OCI-LY3 (cell line): ENCODE measurements at regions not wholly inside any gene's neighbourhood (a gene's known extent, or its start where the extent isn't known, plus 50 kb on each side); places are given as distances from the start of the nearest gene placed in this dataset.
A peak's percentile ranks its signal among the peaks of the same experiment; 100 is the strongest.

ENCODE experiments used
- H2AFZ ChIP-seq: fragments of 200-600, 300-600 bp; shearing (Covaris generic); 2 replicates; pipeline ENCODE4 v1.6.0; 2014; ENCODE audit warnings: antibody characterized with exemption, low read depth, low read length
- H3K27ac ChIP-seq: fragments of 200-600, 300-600 bp; sonication (generic); 2 replicates; pipeline ENCODE4 v1.5.1; 2014; ENCODE audit warnings: mild to moderate bottlenecking, low read length, moderate library complexity, mixed read lengths
- H3K27me3 ChIP-seq: fragments of 200-600, 300-600 bp; sonication (generic); 2 replicates; pipeline ENCODE4 v1.6.1; 2014; ENCODE audit warnings: low read depth, low read length, mixed read lengths
- H3K36me3 ChIP-seq: fragments of 200-600, 300-600 bp; sonication (generic); replicated peaks from 2 replicates; pipeline ENCODE3; 2014; ENCODE audit warnings: low read depth, low read length, mixed read lengths
- H3K4me1 ChIP-seq: fragments of 300-600, 200-600 bp; sonication (generic); 2 replicates; pipeline ENCODE4 v1.6.1; 2014; ENCODE audit warnings: low read length, mixed read lengths
- H3K4me2 ChIP-seq: fragments of 200-600, 300-600 bp; sonication (generic); 2 replicates; pipeline ENCODE4 v1.6.1; 2014; ENCODE audit warnings: low read length, mixed read lengths
- H3K4me3 ChIP-seq: fragments of 300-600, 200-600 bp; sonication (generic); 2 replicates; pipeline ENCODE4 v1.5.1; 2014; ENCODE audit warnings: antibody characterized with exemption, mild to moderate bottlenecking, low read length, moderate library complexity
- H3K79me2 ChIP-seq: fragments of 300-600, 200-600 bp; shearing (Covaris generic); 2 replicates; pipeline ENCODE4 v1.6.1; 2014; ENCODE audit warnings: mild to moderate bottlenecking, low read length, mixed read lengths
- H3K9ac ChIP-seq: fragments of 300-600, 200-600 bp; shearing (Covaris generic); 2 replicates; pipeline ENCODE4 v1.6.0; 2014; ENCODE audit warnings: mild to moderate bottlenecking, low read length, moderate library complexity
- H3K9me3 ChIP-seq: fragments of 200-600, 300-600 bp; shearing (Covaris generic); 2 replicates; pipeline ENCODE4 v1.6.1; 2014; ENCODE audit warnings: low read length, mixed read lengths; ENCODE audit not compliant: insufficient read depth
- H4K20me1 ChIP-seq: fragments of 200-600, 300-600 bp; sonication (generic); 2 replicates; pipeline ENCODE4 v1.6.1; 2016; ENCODE audit warnings: low read length, mixed read lengths; ENCODE audit not compliant: insufficient read depth
- EZH2phosphoT487 ChIP-seq: fragments of 200-600 bp; shearing (Covaris generic); IDR thresholded peaks from 2 replicates; pipeline ENCODE4 v1.6.1; 2018; ENCODE audit warnings: antibody characterized with exemption, mixed run types, low read depth
- TF ChIP-seq, protein P1 (sequence below): fragments of 200-600, 300-600 bp; sonication (generic); IDR thresholded peaks from 2 replicates; pipeline ENCODE4 v1.5.1; 2014; ENCODE audit warnings: antibody characterized with exemption, low read length, low read depth

DNA sequence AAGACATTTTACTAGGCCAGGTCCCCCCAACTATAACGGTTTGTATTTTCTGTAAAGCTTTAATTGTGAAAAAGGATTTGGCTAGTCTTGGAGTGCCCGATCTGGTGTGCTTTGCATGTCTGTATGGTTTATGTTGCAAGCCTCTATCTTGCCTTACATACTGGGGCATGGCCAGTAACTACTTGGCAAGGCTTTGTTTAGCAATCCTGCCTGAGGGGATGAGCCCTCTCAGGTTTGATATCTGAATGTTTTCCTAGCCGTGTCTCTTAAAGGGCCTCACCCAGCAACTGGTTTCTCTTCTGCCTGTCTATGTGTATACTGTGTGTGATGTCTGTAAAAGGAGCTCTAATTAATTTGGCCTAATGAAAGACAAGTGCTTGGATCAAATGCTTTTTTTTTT lies 61.3 kb upstream of the SPINK5 start:
- Histone ChIP-seq H3K4me3 (no peak overlapping the region), H3K4me2 (no peak overlapping the region), H2AFZ (no peak overlapping the region), H3K36me3 (peaks cover 26% of the 10 kb centered on the region), H3K9me3 (peaks cover 25% of the 10 kb centered on the region), H3K9ac (no peak overlapping the region), H3K79me2 (no peaks in the 10 kb centered on the region), H3K27me3 (no peaks in the 10 kb centered on the region), H3K4me1 (peaks cover 8% of the 10 kb centered on the region; the same call in 1 of the 2 replicates), H3K27ac (no peak overlapping the region), H4K20me1 (no peaks in the 10 kb centered on the region)
- TF ChIP-seq, protein P1, sequence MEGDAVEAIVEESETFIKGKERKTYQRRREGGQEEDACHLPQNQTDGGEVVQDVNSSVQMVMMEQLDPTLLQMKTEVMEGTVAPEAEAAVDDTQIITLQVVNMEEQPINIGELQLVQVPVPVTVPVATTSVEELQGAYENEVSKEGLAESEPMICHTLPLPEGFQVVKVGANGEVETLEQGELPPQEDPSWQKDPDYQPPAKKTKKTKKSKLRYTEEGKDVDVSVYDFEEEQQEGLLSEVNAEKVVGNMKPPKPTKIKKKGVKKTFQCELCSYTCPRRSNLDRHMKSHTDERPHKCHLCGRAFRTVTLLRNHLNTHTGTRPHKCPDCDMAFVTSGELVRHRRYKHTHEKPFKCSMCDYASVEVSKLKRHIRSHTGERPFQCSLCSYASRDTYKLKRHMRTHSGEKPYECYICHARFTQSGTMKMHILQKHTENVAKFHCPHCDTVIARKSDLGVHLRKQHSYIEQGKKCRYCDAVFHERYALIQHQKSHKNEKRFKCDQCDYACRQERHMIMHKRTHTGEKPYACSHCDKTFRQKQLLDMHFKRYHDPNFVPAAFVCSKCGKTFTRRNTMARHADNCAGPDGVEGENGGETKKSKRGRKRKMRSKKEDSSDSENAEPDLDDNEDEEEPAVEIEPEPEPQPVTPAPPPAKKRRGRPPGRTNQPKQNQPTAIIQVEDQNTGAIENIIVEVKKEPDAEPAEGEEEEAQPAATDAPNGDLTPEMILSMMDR: no peak
- TF ChIP-seq EZH2phosphoT487: no peak

DNA sequence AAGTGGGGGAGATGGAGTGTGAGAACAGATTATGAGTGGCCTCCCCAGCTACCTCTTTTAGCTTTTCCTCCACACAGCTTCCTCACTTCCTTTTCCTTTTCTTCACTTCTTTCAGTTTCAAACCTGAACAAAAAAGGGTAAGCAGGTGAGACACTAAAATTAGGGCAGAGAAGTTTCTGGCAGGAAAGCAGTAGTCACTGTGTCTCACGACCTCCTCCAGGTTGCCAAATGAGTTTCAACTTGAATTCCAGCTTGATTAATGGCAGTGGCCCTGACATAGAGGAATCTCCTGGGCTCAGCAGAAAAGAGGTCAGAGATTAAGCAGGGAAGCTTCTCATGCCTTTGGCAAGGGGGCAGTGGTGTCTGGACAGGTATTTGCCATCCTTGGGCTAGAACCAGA lies 63.7 kb upstream of the SPINK5 start:
- no peak overlapping the region for H3K4me2 ChIP-seq
- H3K4me3 ChIP-seq: no peak overlapping the region
- peak overlapping the region; percentile 2; the same call in 1 of the 2 replicates for H3K27ac ChIP-seq
- H3K36me3 ChIP-seq: peaks cover 26% of the 10 kb centered on the region
- H2AFZ ChIP-seq: no peak overlapping the region
- H4K20me1 ChIP-seq: no peaks in the 10 kb centered on the region
- TF ChIP-seq EZH2phosphoT487: no peak
- TF ChIP-seq, protein P1: no peak
- H3K79me2 ChIP-seq: no peaks in the 10 kb centered on the region
- peaks cover 25% of the 10 kb centered on the region for H3K9me3 ChIP-seq
- no peaks in the 10 kb centered on the region for H3K27me3 ChIP-seq
- no peak overlapping the region for H3K9ac ChIP-seq
- H3K4me1 ChIP-seq: peaks cover 8% of the 10 kb centered on the region; the same call in 1 of the 2 replicates

DNA sequence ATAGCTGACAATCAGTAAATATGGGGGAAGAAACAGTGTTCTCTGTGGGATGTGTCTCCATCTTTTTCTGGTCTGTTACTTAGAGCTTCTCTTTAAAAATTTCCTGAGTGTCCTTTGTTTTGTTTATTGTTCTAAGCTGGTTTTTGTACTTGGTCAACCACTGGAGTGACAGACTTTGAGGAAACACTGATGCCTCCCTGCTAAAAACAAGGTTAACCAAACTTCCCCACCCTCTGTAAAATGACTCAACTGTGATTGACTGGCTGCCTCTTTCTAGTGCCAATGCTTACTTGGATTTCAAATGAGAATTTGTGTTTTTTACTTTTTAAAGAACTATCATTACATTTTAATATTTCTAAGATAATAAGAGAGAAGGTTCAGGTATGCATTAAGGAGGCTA lies 65.1 kb upstream of the SPINK5 start:
- Histone ChIP-seq H3K4me2 (no peak overlapping the region), H2AFZ (no peak overlapping the region), H3K4me3 (no peak overlapping the region), H3K4me1 (peaks cover 8% of the 10 kb centered on the region; the same call in 1 of the 2 replicates), H3K36me3 (peaks cover 26% of the 10 kb centered on the region), H3K27me3 (no peaks in the 10 kb centered on the region), H3K27ac (no peak overlapping the region), H3K79me2 (no peaks in the 10 kb centered on the region), H3K9me3 (peaks cover 25% of the 10 kb centered on the region), H4K20me1 (no peaks in the 10 kb centered on the region), H3K9ac (no peak overlapping the region)
- no peak for TF ChIP-seq EZH2phosphoT487
- TF ChIP-seq, protein P1: no peak

DNA sequence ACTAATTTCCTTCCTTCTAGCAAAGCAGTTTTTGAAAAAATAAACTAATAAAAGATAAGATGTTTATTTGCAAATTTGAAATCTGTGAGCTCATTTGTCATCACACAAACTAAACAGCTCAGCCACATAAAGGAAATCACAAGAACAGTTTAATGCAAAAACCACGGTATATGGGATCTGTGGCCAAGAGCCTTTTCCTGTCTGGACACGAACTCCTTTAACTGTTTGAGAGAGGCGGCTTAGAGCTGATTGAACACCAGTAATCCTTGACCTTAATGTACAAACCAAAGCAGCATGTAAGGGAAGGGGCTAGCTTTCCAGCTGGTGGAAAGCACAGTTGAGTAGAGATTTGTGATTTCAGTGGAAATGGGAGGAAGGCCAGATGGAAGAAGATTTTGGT lies 66.3 kb upstream of the SPINK5 start:
- H4K20me1 ChIP-seq: no peaks in the 10 kb centered on the region
- H3K9me3 ChIP-seq: peaks cover 24% of the 10 kb centered on the region
- H2AFZ ChIP-seq: no peak overlapping the region
- H3K4me1 ChIP-seq: peaks cover 8% of the 10 kb centered on the region; the same call in 1 of the 2 replicates
- no peaks in the 10 kb centered on the region for H3K79me2 ChIP-seq
- no peak overlapping the region for H3K4me2 ChIP-seq
- no peak overlapping the region for H3K9ac ChIP-seq
- TF ChIP-seq, protein P1: no peak
- TF ChIP-seq EZH2phosphoT487: no peak
- no peaks in the 10 kb centered on the region for H3K27me3 ChIP-seq
- no peak overlapping the region for H3K27ac ChIP-seq
- peaks cover 24% of the 10 kb centered on the region for H3K36me3 ChIP-seq
- H3K4me3 ChIP-seq: no peak overlapping the region
